ENCODE measurements at regions not wholly inside any gene's neighbourhood (a gene's known extent, or its start where the extent isn't known, plus 50 kb on each side); places are given as distances from the start of the nearest gene placed in this dataset.
A peak's percentile ranks its signal among the peaks of the same experiment; 100 is the strongest.

- intact Hi-C loops (cut with DNase I; ENCODE audit: low total_unique reads) = no loop called here
- no peak overlapping the region for H3K4me3 ChIP-seq
- no peak for TF ChIP-seq CTCF (IDR thresholded peaks at IDR 0.05)
- no peak for TF ChIP-seq POLR2AphosphoS5 (IDR thresholded peaks at IDR 0.05)
- TF ChIP-seq EP300 (IDR thresholded peaks at IDR 0.05) = no peak
- TF ChIP-seq POLR2A (IDR thresholded peaks at IDR 0.05) = no peak
- WGBS, 5 donors = 91 to 94% (median 93%) methylated on average over 7 of the region's 7 CpGs
- H3K27ac ChIP-seq = no peak overlapping the region
- no peaks in the 10 kb centered on the region for H3K27me3 ChIP-seq
- H3K36me3 ChIP-seq = no peaks in the 10 kb centered on the region
- DNase-seq = no peak
- no peaks in the 10 kb centered on the region for H3K9me3 ChIP-seq
- H3K4me1 ChIP-seq = peaks cover 0 to 3% (median 0%) of the 10 kb centered on the region in 4 donors
These were observed 107.3 kb upstream of the IER5L start for GRCh38 chr9:129285382-129285781.

- 84 to 92% (median 91%) methylated on average over 12 to 14 of the region's 14 CpGs for WGBS, 5 donors
- TF ChIP-seq CTCF (IDR thresholded peaks at IDR 0.05) (no peak), EP300 (IDR thresholded peaks at IDR 0.05) (no peak), POLR2AphosphoS5 (IDR thresholded peaks at IDR 0.05) (no peak), POLR2A (IDR thresholded peaks at IDR 0.05) (no peak)
These were observed 106.7 kb upstream of the IER5L start for GRCh38 chr9:129284607-129285291.

GRCh38 chr9:129283705-129284606, 105.9 kb upstream of the IER5L start:
- 83 to 93% (median 88%) methylated on average over 17 to 28 of the region's 28 CpGs for WGBS, 5 donors
- H3K27ac ChIP-seq = no peak overlapping the region
- intact Hi-C loops (cut with DNase I; ENCODE audit: low total_unique reads) = no loop called here

More at GRCh38 chr9:129284607-129285291, 106.7 kb upstream of the IER5L start:
- peaks cover 0 to 3% (median 0%) of the 10 kb centered on the region in 4 donors for H3K4me1 ChIP-seq
- no peak for DNase-seq
- no peak overlapping the region for H3K4me3 ChIP-seq
- no peaks in the 10 kb centered on the region for H3K27me3 ChIP-seq
- H3K27ac ChIP-seq = no peak overlapping the region
- intact Hi-C loops (cut with DNase I; ENCODE audit: low total_unique reads) = no loop called here
- no peaks in the 10 kb centered on the region for H3K9me3 ChIP-seq
- H3K36me3 ChIP-seq = no peaks in the 10 kb centered on the region

GRCh38 chr9:129283291-129283691, 105.2 kb upstream of the IER5L start:
- TF ChIP-seq POLR2A (IDR thresholded peaks at IDR 0.05) (no peak), EP300 (IDR thresholded peaks at IDR 0.05) (no peak), CTCF (IDR thresholded peaks at IDR 0.05) (no peak), POLR2AphosphoS5 (IDR thresholded peaks at IDR 0.05) (no peak)
- Histone ChIP-seq H3K36me3 (no peaks in the 10 kb centered on the region), H3K27ac (peak overlapping the region in 3 of 5 donors; percentile 15 to 39 (median 36)), H3K4me1 (peaks cover 0 to 6% (median 3%) of the 10 kb centered on the region in 4 donors), H3K27me3 (no peaks in the 10 kb centered on the region), H3K9me3 (no peaks in the 10 kb centered on the region), H3K4me3 (peak overlapping the region; percentile 18 to 38 (median 34))
- WGBS, 5 donors = 68 to 83% (median 77%) methylated on average over 7 of the region's 7 CpGs
- intact Hi-C loops (cut with DNase I; ENCODE audit: low total_unique reads) = no loop called here
- no peak for DNase-seq

More at GRCh38 chr9:129283705-129284606, 105.9 kb upstream of the IER5L start:
- Histone ChIP-seq H3K27me3 (no peaks in the 10 kb centered on the region), H3K9me3 (no peaks in the 10 kb centered on the region), H3K4me3 (peak overlapping the region in 2 of 4 donors; percentile 34 to 38), H3K36me3 (no peaks in the 10 kb centered on the region), H3K4me1 (peaks cover 0 to 3% (median 0%) of the 10 kb centered on the region in 4 donors)
- no peak for DNase-seq
- no peak for TF ChIP-seq EP300 (IDR thresholded peaks at IDR 0.05)
- TF ChIP-seq POLR2A (IDR thresholded peaks at IDR 0.05) = no peak
